H1 (cell line): ENCODE measurements at regions not wholly inside any gene's neighbourhood (a gene's known extent, or its start where the extent isn't known, plus 50 kb on each side); places are given as distances from the start of the nearest gene placed in this dataset.

Experiments
- CTCF ChIA-PET: fragments of 300-600 bp; sonication (Branson Sonifier 250); formaldehyde crosslinking; loops from one replicate; lab custom pipeline; 2021; ENCODE audit not compliant: partially characterized antibody; lab: Charles Lee
- POLR2A ChIA-PET: fragments of 300-600 bp; sonication (Branson Sonifier 250); formaldehyde crosslinking; loops from one replicate; lab custom pipeline; 2021; ENCODE audit warnings: inconsistent platforms; ENCODE audit not compliant: partially characterized antibody; lab: Charles Lee
- DNase-seq, 2 experiments: peaks; one replicate each; pipeline versions ENCODE4 v3.0.0 to v3.0.0-alpha.2; 2010 to 2022; ENCODE audit warnings: low spot score in 2 of 2, low read depth in 1 of 2, mixed read lengths in 1 of 2
- FAIRE-seq: peaks from 2 replicates; lab custom pipeline; 2011; peaks lifted over from hg19 to GRCh38; lab: Jason Lieb, UNC
- H2AFZ ChIP-seq: 2 replicates; pipeline ENCODE4 v1.8.1; 2012; ENCODE audit warnings: low read length, inconsistent platforms
- H2AK5ac ChIP-seq: 2 replicates; pipeline ENCODE4 v1.6.1; 2013; ENCODE audit warnings: low read depth, low read length
- H2BK120ac ChIP-seq: replicated peaks from 2 replicates; pipeline ENCODE3; 2013; ENCODE audit warnings: low read depth, low read length, inconsistent platforms
- H2BK12ac ChIP-seq: 2 replicates; pipeline ENCODE4 v1.6.1; 2013; ENCODE audit warnings: low read depth, low read length
- H2BK15ac ChIP-seq: 2 replicates; pipeline ENCODE4 v1.6.1; 2013; ENCODE audit warnings: low read length
- H2BK20ac ChIP-seq: 2 replicates; pipeline ENCODE4 v1.6.1; 2013; ENCODE audit warnings: low read length
- H2BK5ac ChIP-seq: 2 replicates; pipeline ENCODE4 v1.6.1; 2013; ENCODE audit warnings: low read depth, low read length
- H3K14ac ChIP-seq: 2 replicates; pipeline ENCODE4 v1.6.1; 2013; ENCODE audit warnings: inconsistent platforms; ENCODE audit not compliant: insufficient read length
- H3K18ac ChIP-seq: 2 replicates; pipeline ENCODE4 v1.6.1; 2013; ENCODE audit warnings: low read length; ENCODE audit errors: extremely low read depth
- H3K23ac ChIP-seq: 2 replicates; pipeline ENCODE4 v1.6.1; 2013; ENCODE audit warnings: inconsistent platforms; ENCODE audit not compliant: insufficient read length
- H3K23me2 ChIP-seq: 2 replicates; pipeline ENCODE4 v1.6.1; 2013; ENCODE audit warnings: low read depth, low read length
- H3K27ac ChIP-seq: 2 replicates; pipeline ENCODE4 v1.6.1; 2011; ENCODE audit warnings: low read depth, low read length, inconsistent platforms
- H3K27me3 ChIP-seq, 4 experiments: replicated peaks in 1 of 4; 1 replicate in 1 of 4; 2 replicates in 3 of 4; pipeline versions ENCODE4 v1.6.1 to v1.8.1; 2011 to 2013; ENCODE audit warnings: low read length in 3 of 4, mild to moderate bottlenecking in 3 of 4, inconsistent platforms in 2 of 4, mixed read lengths in 2 of 4, moderate library complexity in 1 of 4; ENCODE audit not compliant: control insufficient read depth in 3 of 4, insufficient read depth in 3 of 4; ENCODE audit errors: extremely low read depth in 1 of 4
- H3K36me3 ChIP-seq, 4 experiments: 2 replicates each; pipeline versions ENCODE4 v1.6.1 to v1.8.1; 2011 to 2013; ENCODE audit warnings: mild to moderate bottlenecking in 4 of 4, low read length in 3 of 4, moderate library complexity in 2 of 4, control low read depth in 1 of 4, inconsistent platforms in 1 of 4; ENCODE audit not compliant: insufficient read depth in 4 of 4, control insufficient read depth in 2 of 4
- H3K4ac ChIP-seq: replicated peaks from 2 replicates; pipeline ENCODE3; 2013; ENCODE audit warnings: low read length, low read depth, mixed read lengths, inconsistent platforms; ENCODE audit not compliant: insufficient read length
- H3K4me1 ChIP-seq, 4 experiments: replicated peaks in 1 of 4; 1 replicate in 1 of 4; 2 replicates in 3 of 4; pipeline versions ENCODE4 v1.6.1 to v1.8.1; 2011 to 2013; ENCODE audit warnings: low read length in 3 of 4, inconsistent platforms in 2 of 4, mixed read lengths in 1 of 4; ENCODE audit not compliant: insufficient read depth in 4 of 4, control insufficient read depth in 3 of 4
- H3K4me2 ChIP-seq, 2 experiments: 2 replicates each; pipeline versions ENCODE4 v1.6.1 to v1.8.1; 2011 to 2013; ENCODE audit warnings: low read depth in 2 of 2, low read length in 2 of 2, control low read depth in 1 of 2, inconsistent platforms in 1 of 2, mild to moderate bottlenecking in 1 of 2; ENCODE audit not compliant: insufficient read depth in 1 of 2
- H3K4me3 ChIP-seq, 4 experiments: fragments of 200-600, 300-600 bp in 1 of 4; sonication (generic), shearing (Covaris generic), sonication (Bioruptor Twin) in 1 of 4; 2 replicates each; pipeline versions ENCODE4 v1.5.1 to v1.8.1; 2011 to 2016; ENCODE audit warnings: low read length in 4 of 4, low read depth in 3 of 4, control low read depth in 2 of 4, inconsistent platforms in 2 of 4, mild to moderate bottlenecking in 2 of 4, mixed read lengths in 1 of 4, moderate library complexity in 1 of 4; ENCODE audit not compliant: insufficient read depth in 2 of 4; ENCODE audit errors: extremely low read depth in 1 of 4
- H3K56ac ChIP-seq: replicated peaks from 2 replicates; pipeline ENCODE3; 2013; ENCODE audit warnings: low read depth, mild to moderate bottlenecking, mixed read lengths, low read length, inconsistent platforms; ENCODE audit not compliant: insufficient read length
- H3K79me1 ChIP-seq: 2 replicates; pipeline ENCODE4 v1.6.1; 2013; ENCODE audit warnings: low read depth, low read length, control low read depth
- H3K79me2 ChIP-seq, 2 experiments: 2 replicates each; pipeline versions ENCODE4 v1.6.1 to v1.8.1; 2012 to 2013; ENCODE audit warnings: low read length in 2 of 2, mild to moderate bottlenecking in 2 of 2, inconsistent platforms in 1 of 2; ENCODE audit not compliant: insufficient read depth in 2 of 2, control insufficient read depth in 1 of 2
- H3K9ac ChIP-seq, 4 experiments: replicated peaks in 1 of 4; 1 replicate in 1 of 4; 2 replicates in 3 of 4; pipeline versions ENCODE4 v1.6.1 to v1.8.1; 2011 to 2013; ENCODE audit warnings: low read depth in 3 of 4, low read length in 3 of 4, control low read depth in 2 of 4, mild to moderate bottlenecking in 2 of 4, moderate library complexity in 2 of 4, inconsistent platforms in 1 of 4; ENCODE audit errors: extremely low read depth in 1 of 4
- H3K9me3 ChIP-seq, 2 experiments: 2 replicates each; pipeline versions ENCODE4 v1.6.1 to v1.8.1; 2012 to 2013; ENCODE audit warnings: mild to moderate bottlenecking in 2 of 2, moderate library complexity in 2 of 2, control low read depth in 1 of 2, inconsistent platforms in 1 of 2, low read depth in 1 of 2, low read length in 1 of 2, mixed read lengths in 1 of 2; ENCODE audit not compliant: insufficient read depth in 2 of 2
- H4K20me1 ChIP-seq, 2 experiments: replicated peaks in 1 of 2; 2 replicates each; pipeline versions ENCODE3 to v1.8.1; 2011 to 2013; ENCODE audit warnings: inconsistent platforms in 2 of 2, low read length in 2 of 2, mild to moderate bottlenecking in 1 of 2; ENCODE audit not compliant: insufficient read depth in 2 of 2, control insufficient read depth in 1 of 2
- H4K5ac ChIP-seq: 2 replicates; pipeline ENCODE4 v1.6.1; 2013; ENCODE audit warnings: low read length, low read depth, mixed read lengths, inconsistent platforms; ENCODE audit not compliant: insufficient read length
- H4K8ac ChIP-seq: 2 replicates; pipeline ENCODE4 v1.8.0; 2013; ENCODE audit warnings: mild to moderate bottlenecking, moderate library complexity, low read length, inconsistent platforms; ENCODE audit not compliant: insufficient read depth; ENCODE audit errors: extremely low read depth
- H4K91ac ChIP-seq: replicated peaks from 2 replicates; pipeline ENCODE3; 2013; ENCODE audit warnings: low read length, mixed read lengths, inconsistent platforms; ENCODE audit not compliant: insufficient read length
- KDM4A ChIP-seq: IDR thresholded peaks from one replicate; pipeline ENCODE4 v1.7.1; 2012; ENCODE audit warnings: low read depth, mild to moderate bottlenecking, moderate library complexity, low read length, inconsistent platforms; ENCODE audit not compliant: severe bottlenecking
- SRF ChIP-seq: IDR thresholded peaks from 2 replicates; pipeline ENCODE4 v1.6.1; 2011; ENCODE audit warnings: mild to moderate bottlenecking, low read depth, low read length, moderate library complexity
- WGBS, 2 experiments: shearing (Covaris generic) in 1 of 2; methylation state at CpG; one replicate each; pipeline versions ENCODE4 v1.1.6 to v1.1.7; 2013 to 2015; ENCODE audit warnings: low lambda C conversion rate in 2 of 2, mixed read lengths in 2 of 2, inconsistent platforms in 1 of 2, low coverage in 1 of 2, missing lambda C conversion rate in 1 of 2; ENCODE audit not compliant: insufficient replicate concordance in 2 of 2, insufficient coverage in 1 of 2, insufficient read length in 1 of 2; ENCODE audit errors: extremely low coverage in 1 of 2, missing lambda C conversion rate in 1 of 2; 5-methylcytosine and 5-hydroxymethylcytosine counted together

GRCh38 chr7:133201470-133201869, 51.4 kb upstream of the EXOC4 start:
- no peak for FAIRE-seq
- no peak overlapping the region for H3K14ac ChIP-seq
- H3K4me1 ChIP-seq = peaks cover 3 to 14% (median 7%) of the 10 kb centered on the region in 4 experiments
- H2BK12ac ChIP-seq = no peak overlapping the region
- H4K5ac ChIP-seq = no peak overlapping the region
- no peak overlapping the region for H3K4me2 ChIP-seq
- no peak overlapping the region for H2BK20ac ChIP-seq
- H4K20me1 ChIP-seq = no peaks in the 10 kb centered on the region
- H2BK5ac ChIP-seq = no peak overlapping the region
- no peak overlapping the region for H3K4ac ChIP-seq
- H3K9ac ChIP-seq = no peak overlapping the region
- no peak overlapping the region for H3K18ac ChIP-seq
- no peak for DNase-seq
- 92% methylated on average over 1 of the region's 1 CpG; no CpG with 5 or more reads in 1 of the 2 experiments for WGBS, 2 experiments
- H3K56ac ChIP-seq = no peak overlapping the region
- H2BK15ac ChIP-seq = no peak overlapping the region
- TF ChIP-seq SRF = peak; percentile 70; the same call in 1 of the 2 replicates
- TF ChIP-seq KDM4A = no peak
- H3K23me2 ChIP-seq = 0 out of 2 replicates have a peak, but pooled peaks cover 2% of the 10 kb centered on the region
- H3K79me2 ChIP-seq = no peaks in the 10 kb centered on the region
- H3K27me3 ChIP-seq = no peaks in the 10 kb centered on the region
- CTCF ChIA-PET = interaction anchor here (1.5 to 1.9 kb wide), 2 partner anchors 17 to 36 kb away, joined by 3 to 4 read pairs; no protein-coding TSS in a partner anchor
- H3K4me3 ChIP-seq = no peak overlapping the region
- no peak overlapping the region for H4K8ac ChIP-seq
- no peaks in the 10 kb centered on the region for H3K79me1 ChIP-seq
- H4K91ac ChIP-seq = no peak overlapping the region
- no peaks in the 10 kb centered on the region for H3K36me3 ChIP-seq
- H3K27ac ChIP-seq = no peak overlapping the region
- no peak overlapping the region for H2AFZ ChIP-seq
- POLR2A ChIA-PET = no interaction called here
- no peak overlapping the region for H2AK5ac ChIP-seq
- no peak overlapping the region for H3K23ac ChIP-seq
- H3K9me3 ChIP-seq = no peaks in the 10 kb centered on the region
- H2BK120ac ChIP-seq = no peak overlapping the region
